ENCODE measurements at regions not wholly inside any gene's neighbourhood (a gene's known extent, or its start where the extent isn't known, plus 50 kb on each side); places are given as distances from the start of the nearest gene placed in this dataset.

DNA sequence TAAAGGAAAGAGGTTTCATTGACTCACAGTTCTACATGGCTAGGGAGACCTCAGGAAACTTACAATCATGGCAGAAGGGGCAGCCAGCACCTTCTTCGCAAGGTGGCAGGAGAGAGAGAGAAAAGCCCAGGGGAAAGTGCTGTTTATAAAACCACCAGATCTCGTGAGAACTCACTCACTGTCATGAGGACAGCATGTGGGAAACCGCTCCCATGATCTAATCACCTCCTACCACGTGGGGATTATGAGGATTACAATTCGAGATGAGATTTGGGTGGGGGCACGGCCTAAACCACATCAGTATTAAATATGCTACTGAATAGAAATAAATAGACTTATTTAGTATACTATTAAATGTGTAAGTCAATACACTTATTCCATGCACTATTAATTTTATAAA, 70.6 kb upstream of the TCF21 start:
- no peak overlapping the region for H4K12ac ChIP-seq (ENCODE audit: low read depth, low read length)
- no peaks in the 10 kb centered on the region for H3K9me3 ChIP-seq (ENCODE audit: insufficient read depth, low read depth, low read length)
- no peak overlapping the region for H2BK12ac ChIP-seq (ENCODE audit: low read length)
- no peaks in the 10 kb centered on the region for H3K79me1 ChIP-seq (ENCODE audit: low read length)
- WGBS (ENCODE audit: extremely low coverage, insufficient coverage, insufficient read length) = no CpG with 5 or more reads among the region's 6 CpGs
- no peak overlapping the region for H4K91ac ChIP-seq (ENCODE audit: low read depth, low read length)
- no peaks in the 10 kb centered on the region for H3K36me3 ChIP-seq (ENCODE audit: control insufficient read depth in 1 of 2, insufficient read depth in 2 of 2, low read length in 2 of 2)
- no peak overlapping the region for H2AFZ ChIP-seq (ENCODE audit: insufficient read depth, low read length, poor library complexity)
- H2BK5ac ChIP-seq (ENCODE audit: low read depth, low read length, poor library complexity) = no peak overlapping the region
- no peaks in the 10 kb centered on the region for H3K4me1 ChIP-seq (ENCODE audit: control insufficient read depth in 1 of 2, insufficient read depth in 2 of 2, low read length in 2 of 2)
- no peak overlapping the region for H3K14ac ChIP-seq (ENCODE audit: low read length)
- no peak overlapping the region for H3K4me2 ChIP-seq (ENCODE audit: low read length)
- H3K4me3 ChIP-seq (ENCODE audit: low read depth, low read length) = no peak overlapping the region
- DNase-seq = no peak
- H2AK5ac ChIP-seq (ENCODE audit: low read length) = no peak overlapping the region
- H3K23ac ChIP-seq (ENCODE audit: low read length) = no peak overlapping the region
- no peak overlapping the region for H2BK120ac ChIP-seq (ENCODE audit: insufficient read depth, low read length, poor library complexity)
- H3K79me2 ChIP-seq (ENCODE audit: control insufficient read depth, insufficient read depth, low read length, poor library complexity) = no peaks in the 10 kb centered on the region
- H3K9ac ChIP-seq (ENCODE audit: low read length) = no peak overlapping the region
- H4K8ac ChIP-seq (ENCODE audit: low read depth, low read length) = no peak overlapping the region
- H3K18ac ChIP-seq (ENCODE audit: low read length) = no peak overlapping the region
- no peaks in the 10 kb centered on the region for H3K27me3 ChIP-seq (ENCODE audit: insufficient read depth, low read length)
- H3K27ac ChIP-seq (ENCODE audit: low read depth, low read length) = no peak overlapping the region
- H3K4ac ChIP-seq (ENCODE audit: low read depth, low read length) = no peak overlapping the region

DNA sequence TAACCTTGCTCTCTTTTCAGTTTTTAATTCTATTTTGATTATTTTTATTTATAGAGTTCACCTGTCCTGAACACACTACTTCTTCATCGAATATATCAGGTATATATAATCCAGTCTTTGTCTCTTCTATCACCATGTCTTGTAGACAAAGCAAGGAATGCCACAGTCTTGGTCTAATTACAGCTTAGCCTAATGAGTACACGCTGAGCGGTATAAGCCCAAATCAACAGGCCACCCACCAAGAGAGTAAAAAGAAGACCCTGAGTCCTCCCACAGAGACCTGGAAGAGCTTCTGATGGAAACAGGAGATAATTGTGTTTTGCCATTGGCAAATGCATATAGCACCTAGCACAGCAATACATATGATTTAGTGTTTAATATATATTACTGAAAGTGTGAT, 68.7 kb upstream of the TCF21 start:
- WGBS (ENCODE audit: extremely low coverage, insufficient coverage, insufficient read length) = no CpG with 5 or more reads among the region's 3 CpGs
- Histone ChIP-seq H3K79me2 (ENCODE audit: control insufficient read depth, insufficient read depth, low read length, poor library complexity) (no peaks in the 10 kb centered on the region), H2BK120ac (ENCODE audit: insufficient read depth, low read length, poor library complexity) (no peak overlapping the region)

DNA sequence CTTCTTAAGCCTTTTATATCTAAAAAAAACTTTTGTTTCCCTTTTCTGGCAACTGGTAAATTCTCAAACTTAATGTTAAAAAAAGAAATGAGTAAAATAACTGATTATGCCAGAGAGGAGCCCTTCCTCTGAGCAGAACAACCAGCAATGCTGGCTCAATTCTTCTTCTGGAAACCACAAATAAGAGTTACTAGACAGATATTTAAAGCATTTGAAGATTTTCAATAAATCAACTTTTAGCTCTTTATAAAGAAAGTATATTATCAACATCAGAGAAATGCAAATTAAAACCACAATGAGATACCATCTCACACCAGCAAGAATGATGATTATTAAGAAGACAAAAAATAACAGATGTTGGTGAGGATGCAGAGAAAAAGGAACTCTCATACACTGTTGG, 61.1 kb upstream of the TCF21 start:
- H2BK12ac ChIP-seq (ENCODE audit: low read length) = no peak overlapping the region
- no peak overlapping the region for H2BK120ac ChIP-seq (ENCODE audit: insufficient read depth, low read length, poor library complexity)
- H3K4ac ChIP-seq (ENCODE audit: low read depth, low read length) = no peak overlapping the region
- H3K4me2 ChIP-seq (ENCODE audit: low read length) = no peak overlapping the region
- no peak overlapping the region for H3K9ac ChIP-seq (ENCODE audit: low read length)
- H3K18ac ChIP-seq (ENCODE audit: low read length) = no peak overlapping the region
- no peaks in the 10 kb centered on the region for H3K36me3 ChIP-seq (ENCODE audit: control insufficient read depth in 1 of 2, insufficient read depth in 2 of 2, low read length in 2 of 2)
- no peak for DNase-seq
- H4K12ac ChIP-seq (ENCODE audit: low read depth, low read length) = no peak overlapping the region
- no peak overlapping the region for H2AFZ ChIP-seq (ENCODE audit: insufficient read depth, low read length, poor library complexity)
- H3K4me3 ChIP-seq (ENCODE audit: low read depth, low read length) = no peak overlapping the region
- no peaks in the 10 kb centered on the region for H3K79me1 ChIP-seq (ENCODE audit: low read length)
- no peak overlapping the region for H3K23ac ChIP-seq (ENCODE audit: low read length)
- H2BK5ac ChIP-seq (ENCODE audit: low read depth, low read length, poor library complexity) = no peak overlapping the region
- no peaks in the 10 kb centered on the region for H3K79me2 ChIP-seq (ENCODE audit: control insufficient read depth, insufficient read depth, low read length, poor library complexity)
- H3K4me1 ChIP-seq (ENCODE audit: control insufficient read depth in 1 of 2, insufficient read depth in 2 of 2, low read length in 2 of 2) = no peaks in the 10 kb centered on the region
- no peaks in the 10 kb centered on the region for H3K9me3 ChIP-seq (ENCODE audit: insufficient read depth, low read depth, low read length)
- H3K27me3 ChIP-seq (ENCODE audit: insufficient read depth, low read length) = no peaks in the 10 kb centered on the region
- H3K14ac ChIP-seq (ENCODE audit: low read length) = no peak overlapping the region
- H3K27ac ChIP-seq (ENCODE audit: low read depth, low read length) = no peak overlapping the region
- no peak overlapping the region for H4K8ac ChIP-seq (ENCODE audit: low read depth, low read length)
- no peak overlapping the region for H4K91ac ChIP-seq (ENCODE audit: low read depth, low read length)
- H2AK5ac ChIP-seq (ENCODE audit: low read length) = no peak overlapping the region

More for the DNA sequence above, 68.7 kb upstream of the TCF21 start:
- Histone ChIP-seq H3K9ac (ENCODE audit: low read length) (no peak overlapping the region), H2AK5ac (ENCODE audit: low read length) (no peak overlapping the region), H3K79me1 (ENCODE audit: low read length) (no peaks in the 10 kb centered on the region), H3K4me1 (ENCODE audit: control insufficient read depth in 1 of 2, insufficient read depth in 2 of 2, low read length in 2 of 2) (no peaks in the 10 kb centered on the region), H3K4me2 (ENCODE audit: low read length) (no peak overlapping the region), H3K4ac (ENCODE audit: low read depth, low read length) (no peak overlapping the region), H3K9me3 (ENCODE audit: insufficient read depth, low read depth, low read length) (no peaks in the 10 kb centered on the region), H3K23ac (ENCODE audit: low read length) (no peak overlapping the region), H2AFZ (ENCODE audit: insufficient read depth, low read length, poor library complexity) (no peak overlapping the region), H3K4me3 (ENCODE audit: low read depth, low read length) (no peak overlapping the region), H4K12ac (ENCODE audit: low read depth, low read length) (no peak overlapping the region), H2BK5ac (ENCODE audit: low read depth, low read length, poor library complexity) (no peak overlapping the region), H4K8ac (ENCODE audit: low read depth, low read length) (no peak overlapping the region), H3K27me3 (ENCODE audit: insufficient read depth, low read length) (no peaks in the 10 kb centered on the region), H3K27ac (ENCODE audit: low read depth, low read length) (no peak overlapping the region), H2BK12ac (ENCODE audit: low read length) (no peak overlapping the region), H3K36me3 (ENCODE audit: control insufficient read depth in 1 of 2, insufficient read depth in 2 of 2, low read length in 2 of 2) (no peaks in the 10 kb centered on the region), H3K14ac (ENCODE audit: low read length) (no peak overlapping the region), H4K91ac (ENCODE audit: low read depth, low read length) (no peak overlapping the region), H3K18ac (ENCODE audit: low read length) (no peak overlapping the region)
- DNase-seq = no peak

DNA sequence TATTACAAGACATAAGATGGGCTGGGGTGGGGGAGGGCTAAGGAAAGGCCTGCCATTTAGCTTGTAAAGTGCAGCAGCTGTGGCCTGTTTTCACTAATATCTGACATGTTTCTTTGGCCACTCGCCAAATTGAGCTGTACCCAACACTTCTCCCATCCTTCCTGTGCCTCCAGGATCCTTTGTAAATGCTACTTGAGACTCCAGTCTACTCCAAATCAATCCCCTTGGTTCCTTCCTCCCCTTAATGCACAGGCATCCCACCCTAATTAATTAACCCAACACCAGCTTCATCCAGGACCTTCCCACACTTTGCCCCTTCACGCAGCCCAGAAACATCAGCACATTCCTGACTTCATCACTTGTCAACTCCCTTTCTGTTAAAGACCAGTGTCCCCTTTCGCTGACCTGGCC, 55.0 kb upstream of the TCF21 start:
- H3K14ac ChIP-seq (ENCODE audit: low read length) = no peak overlapping the region
- no peak overlapping the region for H3K4me2 ChIP-seq (ENCODE audit: low read length)
- no peak overlapping the region for H3K9ac ChIP-seq (ENCODE audit: low read length)

More for the DNA sequence above, 55.0 kb upstream of the TCF21 start:
- Histone ChIP-seq H3K27me3 (ENCODE audit: insufficient read depth, low read length) (no peaks in the 10 kb centered on the region), H2BK12ac (ENCODE audit: low read length) (no peak overlapping the region), H3K9me3 (ENCODE audit: insufficient read depth, low read depth, low read length) (no peaks in the 10 kb centered on the region), H3K79me2 (ENCODE audit: control insufficient read depth, insufficient read depth, low read length, poor library complexity) (peaks cover 2% of the 10 kb centered on the region), H3K4ac (ENCODE audit: low read depth, low read length) (no peak overlapping the region), H3K36me3 (ENCODE audit: control insufficient read depth in 1 of 2, insufficient read depth in 2 of 2, low read length in 2 of 2) (no peaks in the 10 kb centered on the region), H3K23ac (ENCODE audit: low read length) (no peak overlapping the region), H3K27ac (ENCODE audit: low read depth, low read length) (no peak overlapping the region), H4K8ac (ENCODE audit: low read depth, low read length) (no peak overlapping the region), H2AFZ (ENCODE audit: insufficient read depth, low read length, poor library complexity) (no peak overlapping the region), H2AK5ac (ENCODE audit: low read length) (no peak overlapping the region), H3K4me1 (ENCODE audit: control insufficient read depth in 1 of 2, insufficient read depth in 2 of 2, low read length in 2 of 2) (no peaks in the 10 kb centered on the region), H4K91ac (ENCODE audit: low read depth, low read length) (no peak overlapping the region), H2BK120ac (ENCODE audit: insufficient read depth, low read length, poor library complexity) (no peak overlapping the region), H4K12ac (ENCODE audit: low read depth, low read length) (no peak overlapping the region), H3K79me1 (ENCODE audit: low read length) (peaks cover 2% of the 10 kb centered on the region), H3K4me3 (ENCODE audit: low read depth, low read length) (no peak overlapping the region), H3K18ac (ENCODE audit: low read length) (no peak overlapping the region), H2BK5ac (ENCODE audit: low read depth, low read length, poor library complexity) (no peak overlapping the region)
- WGBS (ENCODE audit: extremely low coverage, insufficient coverage, insufficient read length) = no CpG with 5 or more reads among the region's 3 CpGs
- no peak for DNase-seq
